ENCODE measurements at regions not wholly inside any gene's neighbourhood (a gene's known extent, or its start where the extent isn't known, plus 50 kb on each side); places are given as distances from the start of the nearest gene placed in this dataset.

GRCh38 chr4:177803151-177803550 is 360.9 kb upstream of the AGA start:
- TF ChIP-seq CTCF (IDR thresholded peaks at IDR 0.05; ENCODE audit: insufficient read depth, low read length) (no peak), REST (IDR thresholded peaks at IDR 0.05; ENCODE audit: insufficient replicate concordance, low read depth) (no peak), POLR2AphosphoS5 (IDR thresholded peaks at IDR 0.05; ENCODE audit: low read depth) (no peak), GABPA (IDR thresholded peaks at IDR 0.05; ENCODE audit: low read depth) (no peak), SPI1 (IDR thresholded peaks at IDR 0.05; ENCODE audit: borderline replicate concordance, low read depth) (no peak)

Data from HL-60 (cell line).